ENCODE measurements at regions not wholly inside any gene's neighbourhood (a gene's known extent, or its start where the extent isn't known, plus 50 kb on each side); places are given as distances from the start of the nearest gene placed in this dataset.
A peak's percentile ranks its signal among the peaks of the same experiment; 100 is the strongest.

DNA sequence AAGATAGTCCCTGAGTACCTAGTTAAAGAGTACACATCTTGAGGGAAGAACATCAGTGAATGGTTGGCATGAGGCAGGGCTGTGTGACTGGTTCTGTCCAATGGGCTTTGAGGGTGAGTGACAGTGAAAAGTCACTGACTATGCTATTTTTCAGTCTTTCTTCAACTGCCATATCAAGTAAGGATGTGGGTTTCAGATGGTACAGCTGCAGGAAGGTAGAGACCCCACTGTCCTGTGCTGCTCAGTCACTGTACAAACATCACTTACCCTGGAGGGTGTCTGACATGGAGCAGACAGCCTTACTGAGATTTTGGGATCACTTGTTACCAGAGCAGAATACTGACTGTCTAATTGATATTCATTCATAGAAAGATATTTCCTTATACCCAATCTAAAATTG lies 115.3 kb upstream of the ASCC3 start:
- no peak for ATAC-seq
- no peaks in the 10 kb centered on the region for H3K36me3 ChIP-seq
- H3K9me3 ChIP-seq: no peaks in the 10 kb centered on the region
- no peaks in the 10 kb centered on the region for H3K4me1 ChIP-seq
- intact Hi-C loops (cut with DNase I): no loop called here
- H3K27me3 ChIP-seq: no peaks in the 10 kb centered on the region
- no peak for TF ChIP-seq POLR2A (IDR thresholded peaks at IDR 0.05)
- TF ChIP-seq, protein P1, sequence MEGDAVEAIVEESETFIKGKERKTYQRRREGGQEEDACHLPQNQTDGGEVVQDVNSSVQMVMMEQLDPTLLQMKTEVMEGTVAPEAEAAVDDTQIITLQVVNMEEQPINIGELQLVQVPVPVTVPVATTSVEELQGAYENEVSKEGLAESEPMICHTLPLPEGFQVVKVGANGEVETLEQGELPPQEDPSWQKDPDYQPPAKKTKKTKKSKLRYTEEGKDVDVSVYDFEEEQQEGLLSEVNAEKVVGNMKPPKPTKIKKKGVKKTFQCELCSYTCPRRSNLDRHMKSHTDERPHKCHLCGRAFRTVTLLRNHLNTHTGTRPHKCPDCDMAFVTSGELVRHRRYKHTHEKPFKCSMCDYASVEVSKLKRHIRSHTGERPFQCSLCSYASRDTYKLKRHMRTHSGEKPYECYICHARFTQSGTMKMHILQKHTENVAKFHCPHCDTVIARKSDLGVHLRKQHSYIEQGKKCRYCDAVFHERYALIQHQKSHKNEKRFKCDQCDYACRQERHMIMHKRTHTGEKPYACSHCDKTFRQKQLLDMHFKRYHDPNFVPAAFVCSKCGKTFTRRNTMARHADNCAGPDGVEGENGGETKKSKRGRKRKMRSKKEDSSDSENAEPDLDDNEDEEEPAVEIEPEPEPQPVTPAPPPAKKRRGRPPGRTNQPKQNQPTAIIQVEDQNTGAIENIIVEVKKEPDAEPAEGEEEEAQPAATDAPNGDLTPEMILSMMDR (IDR thresholded peaks at IDR 0.05): no peak
- no peak overlapping the region for H3K27ac ChIP-seq
- DNase-seq: no peak
- H3K4me3 ChIP-seq: no peak overlapping the region

DNA sequence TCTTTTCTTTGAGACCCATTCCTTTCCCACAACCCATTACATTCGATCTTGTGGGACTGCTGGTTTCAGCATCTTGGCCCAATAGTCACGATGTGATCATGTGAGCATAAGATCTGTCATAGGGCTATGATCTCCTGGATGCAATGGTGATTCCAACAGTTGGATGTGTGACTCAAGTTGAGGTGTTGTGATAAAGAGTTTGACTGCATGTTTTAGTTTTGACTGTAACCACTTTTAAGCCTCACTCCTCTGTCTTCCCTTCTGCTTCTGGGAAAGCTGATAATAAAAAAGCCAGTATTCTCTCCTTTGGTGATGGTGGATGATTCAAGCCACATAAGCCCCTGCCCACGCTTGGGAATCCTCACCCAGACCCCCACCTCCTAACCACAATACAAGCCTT lies 117.0 kb upstream of the ASCC3 start:
- no peak overlapping the region for H3K4me3 ChIP-seq
- H3K36me3 ChIP-seq: no peaks in the 10 kb centered on the region
- H3K27me3 ChIP-seq: no peaks in the 10 kb centered on the region
- H3K4me1 ChIP-seq: no peaks in the 10 kb centered on the region
- TF ChIP-seq, protein P1 (IDR thresholded peaks at IDR 0.05): no peak
- WGBS (ENCODE audit: insufficient coverage, low coverage, low lambda C conversion rate, missing lambda C conversion rate): 60% methylated on average over 3 of the region's 3 CpGs
- ATAC-seq (no peak), DNase-seq (no peak)
- H3K9me3 ChIP-seq: no peaks in the 10 kb centered on the region
- intact Hi-C loops (cut with DNase I): no loop called here
- no peak overlapping the region for H3K27ac ChIP-seq

DNA sequence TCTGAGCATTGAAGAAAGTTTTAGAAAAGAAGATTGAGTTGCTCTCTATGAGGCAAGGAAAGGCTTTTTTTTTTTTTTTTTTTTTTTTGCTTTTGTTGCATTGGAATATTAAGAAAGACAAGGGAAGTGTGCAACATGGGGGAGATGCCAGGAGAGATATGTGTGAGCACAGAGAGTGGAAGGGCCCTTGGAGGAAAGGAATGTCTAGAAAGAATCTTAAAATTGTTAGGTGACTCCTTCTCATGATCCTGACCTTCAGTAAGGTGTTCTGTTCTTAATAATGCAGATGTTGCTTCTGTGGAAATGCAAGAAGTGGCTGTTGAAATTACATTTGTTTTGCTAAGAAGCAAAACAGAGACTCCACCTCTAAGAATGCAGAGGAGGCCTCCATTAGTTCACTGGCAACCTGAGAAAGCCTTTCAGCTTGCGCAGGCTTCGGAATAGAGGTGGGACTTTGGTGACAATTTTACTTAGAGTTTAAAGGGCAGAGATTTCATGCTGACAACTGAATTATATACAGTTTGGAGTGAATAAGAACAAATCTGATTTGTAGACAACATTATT lies 118.0 kb upstream of the ASCC3 start:
- no peak for ATAC-seq
- Histone ChIP-seq H3K9me3 (no peaks in the 10 kb centered on the region), H3K27ac (no peak overlapping the region), H3K4me1 (no peaks in the 10 kb centered on the region), H3K36me3 (no peaks in the 10 kb centered on the region), H3K4me3 (no peak overlapping the region), H3K27me3 (no peaks in the 10 kb centered on the region)
- WGBS (ENCODE audit: insufficient coverage, low coverage, low lambda C conversion rate, missing lambda C conversion rate): no CpG with 5 or more reads among the region's 2 CpGs
- intact Hi-C loops (cut with DNase I): no loop called here
- no peak for DNase-seq
- TF ChIP-seq, protein P1 (IDR thresholded peaks at IDR 0.05): no peak

DNA sequence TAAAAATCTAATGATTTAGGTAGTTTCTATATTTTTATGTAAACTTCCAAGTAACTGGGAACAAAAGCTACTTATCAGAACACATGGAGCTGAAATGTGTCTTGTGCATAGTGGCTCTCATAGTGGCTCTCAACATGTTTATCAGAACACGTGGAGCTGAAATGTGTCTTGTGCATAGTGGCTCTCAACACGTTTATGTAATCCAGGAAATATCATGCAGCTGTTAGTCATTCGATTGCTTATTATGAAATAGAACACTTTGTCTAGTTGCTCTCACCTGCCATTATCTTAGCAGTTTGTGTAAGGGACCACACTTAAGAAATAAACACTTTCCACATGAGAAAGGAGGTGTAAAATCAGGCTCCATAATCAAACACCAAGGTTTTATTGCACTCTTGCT lies 119.2 kb upstream of the ASCC3 start:
- TF ChIP-seq, protein P1 (IDR thresholded peaks at IDR 0.05): no peak
- no peak for TF ChIP-seq POLR2A (IDR thresholded peaks at IDR 0.05)
- no peak overlapping the region for H3K27ac ChIP-seq
- no peak for DNase-seq
- intact Hi-C loops (cut with DNase I): no loop called here
- no peaks in the 10 kb centered on the region for H3K27me3 ChIP-seq
- H3K4me3 ChIP-seq: no peak overlapping the region
- H3K9me3 ChIP-seq: no peaks in the 10 kb centered on the region
- H3K4me1 ChIP-seq: no peaks in the 10 kb centered on the region
- H3K36me3 ChIP-seq: no peaks in the 10 kb centered on the region
- WGBS (ENCODE audit: insufficient coverage, low coverage, low lambda C conversion rate, missing lambda C conversion rate): 12% methylated on average over 3 of the region's 3 CpGs
- ATAC-seq: peak in 2 of 4 donors; percentile 36 to 84

DNA sequence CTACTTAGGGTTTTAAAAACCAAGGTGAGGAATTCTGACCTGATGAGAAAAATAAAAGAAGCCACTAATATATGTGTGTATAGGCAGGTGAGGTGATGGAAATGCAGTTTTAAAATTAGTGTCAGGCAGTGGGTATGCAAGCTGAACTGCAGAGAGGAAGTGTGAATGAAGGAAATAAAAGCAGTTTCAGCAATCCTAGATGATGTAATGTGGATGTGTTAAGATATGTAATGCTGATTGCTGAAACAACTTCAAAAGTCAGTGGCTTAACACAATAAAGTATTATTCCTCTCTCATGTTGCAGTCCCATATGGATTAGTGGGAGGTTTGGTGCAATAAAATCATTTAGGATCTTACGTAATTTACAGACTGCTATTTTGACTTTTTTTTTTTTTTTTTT lies 119.9 kb upstream of the ASCC3 start:
- H3K27ac ChIP-seq: no peak overlapping the region
- H3K4me3 ChIP-seq: no peak overlapping the region
- intact Hi-C loops (cut with DNase I): no loop called here
- TF ChIP-seq, protein P1 (IDR thresholded peaks at IDR 0.05): no peak
- TF ChIP-seq POLR2A (IDR thresholded peaks at IDR 0.05): no peak
- 82% methylated on average over 1 of the region's 1 CpG for WGBS (ENCODE audit: insufficient coverage, low coverage, low lambda C conversion rate, missing lambda C conversion rate)
- H3K36me3 ChIP-seq: no peaks in the 10 kb centered on the region
- ATAC-seq (peak in 1 of 4 donors; percentile 65), DNase-seq (no peak)
- H3K4me1 ChIP-seq: no peaks in the 10 kb centered on the region
- no peaks in the 10 kb centered on the region for H3K9me3 ChIP-seq
- no peaks in the 10 kb centered on the region for H3K27me3 ChIP-seq

Measured in right lobe of liver (tissue), 6 donors.